Progenitor cell of endocrine pancreas (in vitro differentiated cells): ENCODE measurements at regions not wholly inside any gene's neighbourhood (a gene's known extent, or its start where the extent isn't known, plus 50 kb on each side); places are given as distances from the start of the nearest gene placed in this dataset.

Experiments
- DNase-seq: peaks from one replicate; pipeline ENCODE4 v3.0.0; 2021; ENCODE audit warnings: low spot score; ENCODE audit not compliant: unreplicated experiment
- H3K27ac Mint-ChIP-seq: 2 replicates; pipeline ENCODE4 v1.8.0; 2021; ENCODE audit warnings: mild to moderate bottlenecking, moderate library complexity, mixed read lengths
- H3K27me3 Mint-ChIP-seq: 2 replicates; pipeline ENCODE4 v1.8.0; 2021; ENCODE audit warnings: mixed read lengths
- H3K36me3 Mint-ChIP-seq: 2 replicates; pipeline ENCODE4 v1.8.0; 2022; ENCODE audit warnings: mixed read lengths; ENCODE audit not compliant: insufficient read depth
- H3K4me1 Mint-ChIP-seq: 2 replicates; pipeline ENCODE4 v1.8.0; 2021; ENCODE audit warnings: low read depth, mixed read lengths
- H3K4me3 Mint-ChIP-seq: 2 replicates; pipeline ENCODE4 v1.8.0; 2021; ENCODE audit warnings: low read depth, mild to moderate bottlenecking, moderate library complexity, mixed read lengths
- H3K9me3 Mint-ChIP-seq: 2 replicates; pipeline ENCODE4 v1.8.0; 2021; ENCODE audit warnings: low read depth, mixed read lengths
- CTCF ChIP-seq: fragments of 200-600 bp; sonication (generic); IDR thresholded peaks from one replicate; pipeline ENCODE4 v1.5.0; 2021; ENCODE audit warnings: antibody characterized with exemption, mild to moderate bottlenecking; ENCODE audit not compliant: unreplicated experiment

GRCh38 chr3:188083011-188083410 is 70.9 kb upstream of the LPP start:
- DNase-seq, result no peak
- H3K27ac Mint-ChIP-seq, result no peak overlapping the region
- no peak for TF ChIP-seq CTCF
- peaks cover 5% of the 10 kb centered on the region for H3K27me3 Mint-ChIP-seq
- H3K36me3 Mint-ChIP-seq, result no peaks in the 10 kb centered on the region
- no peak overlapping the region for H3K4me3 Mint-ChIP-seq
- peaks cover 7% of the 10 kb centered on the region for H3K9me3 Mint-ChIP-seq
- no peaks in the 10 kb centered on the region for H3K4me1 Mint-ChIP-seq

DNA sequence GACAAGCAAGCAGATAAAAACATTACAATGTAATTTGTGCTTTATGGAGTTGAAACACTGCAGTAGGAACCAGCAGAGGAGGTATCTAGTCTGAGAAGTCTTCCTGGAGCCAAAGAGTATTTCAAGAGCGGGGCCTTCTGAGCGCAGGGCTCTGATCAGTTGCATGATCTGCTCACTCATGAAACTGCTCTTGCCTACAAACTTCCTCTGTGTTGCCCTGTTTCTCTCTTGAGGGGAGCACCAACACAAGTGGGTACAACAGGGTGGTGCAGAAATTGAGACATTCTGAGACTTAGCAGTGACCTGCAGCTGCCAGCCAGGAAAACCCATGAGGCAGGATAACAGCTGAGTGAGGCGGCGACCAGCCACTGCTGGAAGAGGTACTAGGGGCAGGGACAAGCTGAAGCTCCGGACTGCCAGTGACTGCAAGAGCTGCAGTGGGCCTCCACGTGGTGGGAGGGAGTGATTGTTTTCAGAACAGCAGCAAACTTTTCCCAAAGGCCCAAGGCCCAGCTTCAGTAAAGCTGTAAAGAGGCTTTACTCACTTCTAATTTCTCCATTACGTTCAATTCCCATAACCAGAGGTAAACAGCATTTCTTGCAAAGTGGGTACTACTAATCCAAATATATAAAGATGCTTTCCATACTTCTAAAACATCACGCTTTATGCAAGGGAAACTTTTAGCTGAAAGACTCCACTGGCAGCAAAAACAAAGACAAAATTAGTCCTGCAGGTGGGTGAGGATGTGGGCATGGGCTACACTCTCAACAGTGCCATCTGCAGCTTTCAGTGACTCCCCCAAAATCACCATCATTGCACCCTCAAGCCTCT is 69.0 kb upstream of the LPP start:
- Mint-ChIP-seq H3K4me3 (no peak overlapping the region), H3K4me1 (no peaks in the 10 kb centered on the region), H3K27ac (no peak overlapping the region), H3K27me3 (peaks cover 9% of the 10 kb centered on the region), H3K9me3 (peaks cover 4% of the 10 kb centered on the region), H3K36me3 (no peaks in the 10 kb centered on the region)
- DNase-seq, result no peak
- TF ChIP-seq CTCF, result no peak

- Mint-ChIP-seq H3K9me3 (no peaks in the 10 kb centered on the region), H3K36me3 (no peaks in the 10 kb centered on the region), H3K27me3 (peaks cover 11% of the 10 kb centered on the region), H3K4me3 (no peak overlapping the region), H3K27ac (no peak overlapping the region), H3K4me1 (peaks cover 1% of the 10 kb centered on the region)
- no peak for DNase-seq
- no peak for TF ChIP-seq CTCF
Measured at GRCh38 chr3:188085584-188086560, 68.1 kb upstream of the LPP start.

GRCh38 chr3:188088948-188089685 is 64.8 kb upstream of the LPP start:
- DNase-seq, result no peak
- Mint-ChIP-seq H3K4me3 (no peak overlapping the region), H3K36me3 (no peaks in the 10 kb centered on the region), H3K27me3 (peaks cover 7% of the 10 kb centered on the region), H3K9me3 (no peaks in the 10 kb centered on the region), H3K27ac (no peak overlapping the region), H3K4me1 (peaks cover 1% of the 10 kb centered on the region)
- no peak for TF ChIP-seq CTCF
